ENCODE measurements at regions not wholly inside any gene's neighbourhood (a gene's known extent, or its start where the extent isn't known, plus 50 kb on each side); places are given as distances from the start of the nearest gene placed in this dataset.

DNA sequence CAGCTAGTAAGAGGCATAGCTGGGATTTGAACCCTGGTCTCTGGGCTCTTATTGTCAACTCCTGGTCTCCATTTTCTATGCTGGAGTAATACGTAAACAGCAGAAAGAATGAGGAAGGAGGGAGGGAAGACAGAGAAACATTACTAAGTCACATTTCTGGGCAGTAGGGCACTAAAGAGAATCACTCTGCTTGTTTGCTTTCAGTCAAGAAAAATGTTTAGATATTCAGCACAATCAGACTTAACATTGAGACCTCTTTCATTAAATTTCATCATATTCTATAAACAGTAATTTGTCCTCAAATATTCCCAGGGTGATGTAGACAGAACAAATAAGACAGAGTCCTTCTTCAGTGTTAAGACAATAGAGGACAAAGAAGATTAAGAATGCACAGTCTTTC is 67.7 kb upstream of the BNC1 start:
- H3K9me3 ChIP-seq (ENCODE audit: control insufficient read depth, low read depth, low read length) = no peaks in the 10 kb centered on the region
- no peak overlapping the region for H3K4me2 ChIP-seq (ENCODE audit: insufficient read depth, insufficient read length, low read length)
- H3K23me2 ChIP-seq (ENCODE audit: insufficient read length, low read depth, low read length, poor library complexity, severe bottlenecking) = no peaks in the 10 kb centered on the region
- Mint-ChIP-seq H3K9me3 (no peaks in the 10 kb centered on the region; a peak in 1 of 5 replicates), H3K4me3 (no peak overlapping the region), H3K36me3 (ENCODE audit: insufficient read depth in 1 of 3, low read depth in 3 of 3) (no peaks in the 10 kb centered on the region), H3K27ac (no peak overlapping the region; a peak in 1 of 7 replicates), H3K4me1 (peaks cover 4 to 14% of the 10 kb centered on the region in 2 experiments), H3K27me3 (ENCODE audit: low read depth) (peaks cover 4% of the 10 kb centered on the region; the same call in 1 of the 2 replicates)
- H2BK5ac ChIP-seq (ENCODE audit: insufficient read length, low read length) = no peak overlapping the region
- H4K91ac ChIP-seq (ENCODE audit: insufficient read length, low read depth, low read length) = no peak overlapping the region
- DNase-seq = no peak
- TF ChIP-seq CTCF (conservative IDR thresholded peaks at IDR 0.05) = no peak
- H3K27ac ChIP-seq (ENCODE audit: insufficient read length, low read depth, low read length) = no peak overlapping the region
- no peak overlapping the region for H4K5ac ChIP-seq (ENCODE audit: insufficient read length, low read depth, low read length)
- H2BK120ac ChIP-seq (ENCODE audit: low read depth, low read length, poor library complexity, severe bottlenecking) = no peak overlapping the region
- no peak overlapping the region for H4K8ac ChIP-seq (replicated peaks; ENCODE audit: insufficient read length, low read depth, low read length)
- no peak overlapping the region for H3K9ac ChIP-seq (ENCODE audit: extremely low read depth, insufficient read length, low read length)
- H3K56ac ChIP-seq (ENCODE audit: insufficient read length, low read depth, low read length) = no peak overlapping the region
- no peak overlapping the region for H2AFZ ChIP-seq (ENCODE audit: low read length)
- H3K14ac ChIP-seq (ENCODE audit: insufficient read depth, low read length) = no peak overlapping the region
- no peaks in the 10 kb centered on the region; the same call in 1 of the 2 replicates for H3K4me1 ChIP-seq (ENCODE audit: insufficient read depth, low read length)
- WGBS (ENCODE audit: extremely low coverage, insufficient read length, low lambda C conversion rate) = no CpG with 5 or more reads among the region's 1 CpG
- no peak overlapping the region for H3K23ac ChIP-seq (ENCODE audit: insufficient read length, low read depth, low read length)
- no peaks in the 10 kb centered on the region for H4K20me1 ChIP-seq (ENCODE audit: control insufficient read depth, insufficient read depth, insufficient read length)
- H3K4ac ChIP-seq (ENCODE audit: low read depth, low read length) = no peak overlapping the region
- no peak overlapping the region for H3K18ac ChIP-seq (ENCODE audit: insufficient read length, low read depth, low read length)
- no peak overlapping the region for H2BK12ac ChIP-seq (ENCODE audit: insufficient read length, low read depth, low read length)
- H3K27me3 ChIP-seq (ENCODE audit: insufficient read depth, low read length) = no peaks in the 10 kb centered on the region
- H2BK15ac ChIP-seq (ENCODE audit: low read depth, low read length) = no peak overlapping the region
- no peaks in the 10 kb centered on the region for H3K79me2 ChIP-seq (ENCODE audit: insufficient read depth, low read length)
- no peak overlapping the region for H3T11ph ChIP-seq (ENCODE audit: low read length)
- H2BK20ac ChIP-seq (ENCODE audit: low read depth, low read length, poor library complexity, severe bottlenecking) = no peak overlapping the region
- no peaks in the 10 kb centered on the region for H3K79me1 ChIP-seq (ENCODE audit: insufficient read depth, low read depth, low read length, poor library complexity, severe bottlenecking)
- H2AK5ac ChIP-seq (ENCODE audit: insufficient read length, low read length) = no peak overlapping the region
